Hepatocyte (in vitro differentiated cells): ENCODE measurements at regions not wholly inside any gene's neighbourhood (a gene's known extent, or its start where the extent isn't known, plus 50 kb on each side); places are given as distances from the start of the nearest gene placed in this dataset.

Experiments used
- EZH2 ChIP-seq: fragments of 200-600 bp; sonication (generic); IDR thresholded peaks from 2 replicates; pipeline ENCODE4 v1.6.1; 2016; ENCODE audit warnings: antibody characterized with exemption, mild to moderate bottlenecking, borderline replicate concordance
- EZH2phosphoT487 ChIP-seq: fragments of 200-600 bp; sonication (generic); IDR thresholded peaks from one replicate; pipeline ENCODE4 v1.6.1; 2018; ENCODE audit warnings: antibody characterized with exemption, mild to moderate bottlenecking, low read depth, moderate library complexity; ENCODE audit not compliant: unreplicated experiment, severe bottlenecking
- TF ChIP-seq, protein P1 (sequence below): fragments of 200-600 bp; sonication (generic); IDR thresholded peaks from 2 replicates; pipeline ENCODE4 v1.5.1; 2016; ENCODE audit warnings: antibody characterized with exemption, mild to moderate bottlenecking; ENCODE audit not compliant: poor library complexity

- TF ChIP-seq EZH2 (no peak), EZH2phosphoT487 (no peak)
- TF ChIP-seq, protein P1, sequence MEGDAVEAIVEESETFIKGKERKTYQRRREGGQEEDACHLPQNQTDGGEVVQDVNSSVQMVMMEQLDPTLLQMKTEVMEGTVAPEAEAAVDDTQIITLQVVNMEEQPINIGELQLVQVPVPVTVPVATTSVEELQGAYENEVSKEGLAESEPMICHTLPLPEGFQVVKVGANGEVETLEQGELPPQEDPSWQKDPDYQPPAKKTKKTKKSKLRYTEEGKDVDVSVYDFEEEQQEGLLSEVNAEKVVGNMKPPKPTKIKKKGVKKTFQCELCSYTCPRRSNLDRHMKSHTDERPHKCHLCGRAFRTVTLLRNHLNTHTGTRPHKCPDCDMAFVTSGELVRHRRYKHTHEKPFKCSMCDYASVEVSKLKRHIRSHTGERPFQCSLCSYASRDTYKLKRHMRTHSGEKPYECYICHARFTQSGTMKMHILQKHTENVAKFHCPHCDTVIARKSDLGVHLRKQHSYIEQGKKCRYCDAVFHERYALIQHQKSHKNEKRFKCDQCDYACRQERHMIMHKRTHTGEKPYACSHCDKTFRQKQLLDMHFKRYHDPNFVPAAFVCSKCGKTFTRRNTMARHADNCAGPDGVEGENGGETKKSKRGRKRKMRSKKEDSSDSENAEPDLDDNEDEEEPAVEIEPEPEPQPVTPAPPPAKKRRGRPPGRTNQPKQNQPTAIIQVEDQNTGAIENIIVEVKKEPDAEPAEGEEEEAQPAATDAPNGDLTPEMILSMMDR: no peak
Measured at GRCh38 chr10:78279756-78280155, 246.1 kb downstream of the RPS24 start.
